HAP-1 (cell line): ENCODE measurements at regions not wholly inside any gene's neighbourhood (a gene's known extent, or its start where the extent isn't known, plus 50 kb on each side); places are given as distances from the start of the nearest gene placed in this dataset.
"Not testable (repeated sequence)": the region's sequence is repeated elsewhere in the genome, so short reads cannot be mapped to it uniquely, and the experiment has no call there.

Source experiments
- DNase-seq, 2 experiments: peaks; one replicate each; pipeline ENCODE4 v3.0.0-alpha.2; 2016 to 2020; ENCODE audit warnings: low spot score in 2 of 2
- H3K27me3 ChIP-seq: fragments of 250-450 bp; sonication (Bioruptor Pico); 2 replicates; pipeline ENCODE4 v1.5.1; 2020; ENCODE audit warnings: low read depth, mild to moderate bottlenecking, moderate library complexity
- H3K36me3 ChIP-seq: fragments of 250-450 bp; sonication (Bioruptor Pico); replicated peaks from 2 replicates; pipeline ENCODE4 v1.5.1; 2020; ENCODE audit warnings: mild to moderate bottlenecking
- H3K4me1 ChIP-seq: fragments of 250-450 bp; sonication (Bioruptor Pico); 2 replicates; pipeline ENCODE4 v1.5.1; 2020; ENCODE audit warnings: mild to moderate bottlenecking
- H3K4me3 ChIP-seq: fragments of 250-450 bp; sonication (Bioruptor Pico); 2 replicates; pipeline ENCODE4 v1.5.1; 2020; ENCODE audit warnings: mild to moderate bottlenecking, moderate library complexity
- H3K9me3 ChIP-seq: fragments of 250-450 bp; sonication (Bioruptor Pico); 2 replicates; pipeline ENCODE4 v1.5.1; 2020; ENCODE audit warnings: mild to moderate bottlenecking, moderate library complexity
- in situ Hi-C: fragments of 300-500 bp; cut with MboI; formaldehyde crosslinking; loops from 3 replicates; pipeline ENCODE4 v1.14.3; 2020; ENCODE audit warnings: low sequenced_read_pairs, inconsistent platforms, mixed read lengths

DNA sequence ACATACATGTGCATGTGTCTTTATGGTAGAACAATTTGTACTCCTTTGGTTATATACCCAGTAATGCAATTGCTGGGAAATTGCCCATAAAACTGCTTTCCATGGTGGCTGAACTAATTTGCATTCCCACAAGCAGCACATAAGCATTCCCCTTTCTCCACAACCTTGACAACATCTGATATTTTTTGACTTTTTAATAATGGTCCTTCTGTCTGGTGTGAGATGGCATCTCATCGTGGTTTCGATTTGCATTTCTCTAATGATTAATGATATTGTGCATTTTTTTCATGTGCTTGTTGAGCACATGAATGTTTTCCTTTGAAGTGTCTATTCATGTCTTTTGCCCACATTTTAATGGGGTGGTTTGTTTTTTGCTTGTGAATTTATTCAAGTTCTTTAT lies 166.0 kb downstream of the TMEM47 start:
- Histone ChIP-seq H3K4me1 (no peaks in the 10 kb centered on the region), H3K27me3 (no peaks in the 10 kb centered on the region), H3K36me3 (no peaks in the 10 kb centered on the region), H3K4me3 (no peak overlapping the region), H3K9me3 (no peaks in the 10 kb centered on the region)
- DNase-seq: no peak
- in situ Hi-C loops: no loop called here

DNA sequence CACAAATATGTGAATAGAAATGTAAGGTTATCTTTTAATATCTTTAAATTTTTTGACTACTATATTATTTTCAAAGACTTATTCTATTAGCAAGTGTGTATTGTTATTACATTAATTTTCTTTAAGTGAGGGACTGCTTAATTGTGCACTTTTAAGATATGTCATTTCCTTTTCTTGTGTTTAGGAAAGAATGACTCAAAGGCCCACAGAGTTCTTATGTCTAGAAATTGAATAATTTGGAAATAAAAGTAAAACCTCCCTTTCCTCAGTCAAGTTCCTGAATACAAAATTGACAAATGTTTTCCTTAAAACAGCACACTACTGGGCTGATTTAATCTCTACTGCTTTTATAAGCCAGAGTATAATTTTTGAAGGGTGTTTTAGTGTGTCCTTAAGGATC lies 169.7 kb downstream of the TMEM47 start:
- in situ Hi-C loops: no loop called here
- H3K4me1 ChIP-seq: no peaks in the 10 kb centered on the region
- no peaks in the 10 kb centered on the region for H3K27me3 ChIP-seq
- H3K36me3 ChIP-seq: no peaks in the 10 kb centered on the region
- no peaks in the 10 kb centered on the region for H3K9me3 ChIP-seq
- no peak for DNase-seq
- H3K4me3 ChIP-seq: no peak overlapping the region

DNA sequence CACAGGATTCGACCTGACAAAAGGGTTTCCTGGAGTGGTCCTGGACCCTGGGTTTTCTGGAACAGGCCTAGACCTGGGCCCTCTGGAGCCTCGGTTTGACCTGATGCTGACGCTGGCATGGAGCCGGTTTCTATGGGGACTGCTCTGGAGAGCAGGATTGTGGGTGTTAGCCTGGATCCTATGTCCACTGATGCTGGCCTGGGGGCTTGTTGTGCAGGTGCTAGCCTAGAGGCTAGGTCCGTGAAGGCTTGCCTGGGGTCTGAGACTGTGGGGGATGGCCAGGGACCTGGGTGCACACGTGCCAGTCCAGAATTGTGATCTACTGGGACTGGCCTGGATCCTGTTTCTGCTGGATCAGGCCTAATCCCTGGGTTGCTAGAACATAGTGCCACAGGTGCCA lies 173.1 kb downstream of the TMEM47 start:
- no peak overlapping the region for H3K4me3 ChIP-seq
- H3K27me3 ChIP-seq: no peaks in the 10 kb centered on the region
- no peak for DNase-seq
- in situ Hi-C loops: no loop called here
- H3K9me3 ChIP-seq: no peaks in the 10 kb centered on the region
- H3K36me3 ChIP-seq: no peaks in the 10 kb centered on the region
- H3K4me1 ChIP-seq: no peaks in the 10 kb centered on the region

DNA sequence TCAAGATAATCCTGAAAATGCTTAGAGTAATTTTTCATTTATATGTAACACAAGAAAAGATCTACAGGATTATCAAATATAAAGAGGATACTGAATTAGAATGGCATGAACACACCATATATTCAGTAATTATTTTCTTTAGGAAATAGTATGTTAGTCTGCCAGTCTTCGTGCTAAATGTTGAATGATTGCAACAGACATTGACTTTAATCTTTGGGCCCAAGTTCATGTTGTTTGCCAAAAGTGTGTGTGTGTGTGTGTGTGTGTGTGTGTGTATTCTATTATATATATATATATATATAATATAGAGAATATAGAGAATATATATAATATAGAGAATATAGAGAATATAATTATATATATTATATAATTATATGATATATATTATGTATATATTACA lies 186.6 kb downstream of the TMEM47 start:
- Histone ChIP-seq H3K9me3 (no peaks in the 10 kb centered on the region), H3K4me1 (no peaks in the 10 kb centered on the region), H3K4me3 (no peak overlapping the region), H3K36me3 (no peaks in the 10 kb centered on the region), H3K27me3 (no peaks in the 10 kb centered on the region)
- DNase-seq: no peak
- in situ Hi-C loops: no loop called here

DNA sequence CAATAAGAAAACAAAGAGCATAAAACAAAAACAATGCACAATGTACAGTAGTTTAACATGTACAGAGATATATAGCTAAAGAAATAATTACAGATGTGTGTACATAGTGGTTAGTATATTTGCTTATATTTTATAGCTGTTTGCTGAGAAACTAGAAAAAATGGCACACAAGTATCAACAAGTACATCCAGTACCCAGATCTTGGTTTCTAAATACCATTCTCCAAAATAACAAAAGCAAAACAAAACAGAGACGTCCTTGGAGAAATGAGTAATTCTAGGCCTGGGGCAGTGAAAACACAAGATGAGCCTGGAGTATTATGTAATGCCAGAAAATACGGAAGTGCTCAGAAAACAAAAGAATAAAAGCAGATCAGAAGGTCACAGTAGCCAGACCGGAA lies 189.6 kb downstream of the TMEM47 start:
- H3K27me3 ChIP-seq: no peaks in the 10 kb centered on the region
- H3K4me3 ChIP-seq: no peak overlapping the region
- H3K36me3 ChIP-seq: no peaks in the 10 kb centered on the region
- in situ Hi-C loops: no loop called here
- H3K9me3 ChIP-seq: no peaks in the 10 kb centered on the region
- DNase-seq: no peak
- H3K4me1 ChIP-seq: no peaks in the 10 kb centered on the region

DNA sequence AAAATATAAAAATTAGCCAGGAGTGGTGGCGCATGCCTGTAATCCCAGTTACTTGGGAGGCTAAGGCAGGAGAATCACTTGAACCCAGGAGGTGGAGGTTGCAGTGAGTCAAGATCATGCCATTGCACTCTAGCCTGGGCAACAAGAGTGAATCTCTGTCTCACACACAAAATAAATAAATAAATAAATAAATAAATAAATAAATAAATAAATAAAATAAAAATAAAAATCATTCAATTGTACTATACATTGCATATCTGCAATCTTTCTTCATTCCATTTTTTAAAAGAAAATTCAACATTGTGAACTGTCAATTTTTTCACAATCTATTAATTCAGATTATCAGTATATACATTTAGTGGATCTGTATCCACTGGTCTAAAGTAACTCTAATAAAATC lies 193.9 kb downstream of the TMEM47 start:
- H3K36me3 ChIP-seq, H3K4me3 ChIP-seq, H3K9me3 ChIP-seq, H3K27me3 ChIP-seq, H3K4me1 ChIP-seq, in situ Hi-C loops, DNase-seq: not testable (repeated sequence)

DNA sequence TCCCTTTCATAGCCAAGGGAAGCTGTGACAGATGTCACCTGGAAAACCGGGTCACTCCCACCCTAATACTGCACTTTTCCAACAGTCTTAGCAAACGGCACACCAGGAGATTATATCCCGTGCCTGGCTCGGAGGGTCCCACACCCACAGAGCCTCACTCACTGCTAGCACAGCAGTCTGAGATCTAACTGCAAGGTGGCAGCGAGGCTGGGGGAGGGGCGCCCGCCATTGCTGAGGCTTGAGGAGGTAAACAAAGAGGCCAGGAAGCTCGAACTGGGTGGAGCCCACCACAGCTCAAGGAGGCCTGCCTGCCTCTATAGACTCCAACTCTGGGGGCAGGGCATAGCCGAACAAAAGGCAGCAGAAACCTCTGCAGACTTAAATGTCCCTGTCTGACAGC lies 199.2 kb downstream of the TMEM47 start:
- DNase-seq, in situ Hi-C loops: not testable (repeated sequence)

DNA sequence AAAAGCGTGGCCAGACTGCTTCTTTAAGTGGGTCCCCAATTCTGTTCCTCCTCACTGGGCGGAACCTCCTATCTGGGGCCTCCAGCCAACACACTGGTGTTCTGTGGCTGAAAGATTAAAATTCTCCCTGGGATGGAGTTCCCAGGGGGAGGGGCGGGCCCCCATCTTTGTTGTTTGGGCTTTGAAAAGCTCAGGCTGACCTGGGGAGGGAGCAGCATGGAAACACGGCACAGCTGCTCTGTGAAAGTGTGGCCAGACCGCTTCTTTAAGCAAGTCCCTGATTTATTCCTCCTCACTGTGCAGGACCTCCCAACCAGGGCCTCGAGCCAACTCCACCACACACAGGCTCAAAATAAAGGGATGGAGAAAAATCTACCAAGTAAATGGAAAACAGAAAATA lies 219.5 kb downstream of the TMEM47 start:
- Histone ChIP-seq H3K9me3 (no peaks in the 10 kb centered on the region), H3K36me3 (no peaks in the 10 kb centered on the region), H3K4me1 (no peaks in the 10 kb centered on the region), H3K27me3 (no peaks in the 10 kb centered on the region), H3K4me3 (no peak overlapping the region)
- in situ Hi-C loops: no loop called here
- no peak for DNase-seq

More for the DNA sequence above, 199.2 kb downstream of the TMEM47 start:
- H3K9me3 ChIP-seq, H3K4me3 ChIP-seq, H3K36me3 ChIP-seq, H3K27me3 ChIP-seq, H3K4me1 ChIP-seq: not testable (repeated sequence)

DNA sequence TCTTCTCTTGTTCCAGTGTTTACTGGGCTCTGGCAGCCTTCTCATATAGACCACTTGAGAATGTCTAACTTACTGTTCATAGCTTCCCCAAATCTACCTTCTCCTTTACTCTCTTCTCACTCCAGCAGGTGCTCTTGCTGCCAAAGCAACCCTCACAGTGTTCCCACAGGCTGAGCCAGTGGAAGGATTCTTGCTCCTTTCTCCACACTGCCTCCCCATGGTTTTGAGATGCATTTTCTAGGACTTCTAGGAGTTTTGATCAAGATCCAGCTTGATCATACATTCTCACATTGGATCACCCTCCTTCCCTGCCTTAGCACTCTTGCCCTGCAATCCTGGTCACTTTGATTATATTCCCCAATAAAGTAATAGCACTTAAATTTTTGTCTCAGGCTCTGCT lies 230.8 kb downstream of the TMEM47 start:
- DNase-seq: no peak
- in situ Hi-C loops: no loop called here
- no peaks in the 10 kb centered on the region for H3K4me1 ChIP-seq
- H3K4me3 ChIP-seq: no peak overlapping the region
- H3K9me3 ChIP-seq: no peaks in the 10 kb centered on the region
- no peaks in the 10 kb centered on the region for H3K27me3 ChIP-seq
- no peaks in the 10 kb centered on the region for H3K36me3 ChIP-seq

DNA sequence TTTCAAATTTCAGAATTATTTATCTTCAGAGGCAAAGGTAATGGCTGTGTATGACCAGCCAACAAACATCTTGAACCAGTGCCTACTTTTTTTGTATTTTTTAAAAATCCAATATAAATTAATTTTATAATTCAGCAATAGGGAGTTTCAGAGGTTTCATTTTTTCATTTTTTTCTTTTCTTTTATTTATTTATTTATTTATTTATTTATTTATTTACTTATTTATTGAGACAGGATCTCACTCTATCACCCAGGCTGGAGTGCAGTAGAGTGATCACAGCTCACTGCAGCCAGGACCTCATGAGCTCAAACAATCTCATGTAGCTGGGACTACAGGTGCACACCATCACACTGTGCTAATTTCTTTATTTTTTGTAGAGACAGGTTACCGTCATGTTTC lies 250.5 kb downstream of the TMEM47 start:
- H3K4me3 ChIP-seq: no peak overlapping the region
- in situ Hi-C loops: no loop called here
- H3K9me3 ChIP-seq: no peaks in the 10 kb centered on the region
- no peaks in the 10 kb centered on the region for H3K4me1 ChIP-seq
- H3K36me3 ChIP-seq: no peaks in the 10 kb centered on the region
- no peaks in the 10 kb centered on the region for H3K27me3 ChIP-seq
- DNase-seq: no peak

DNA sequence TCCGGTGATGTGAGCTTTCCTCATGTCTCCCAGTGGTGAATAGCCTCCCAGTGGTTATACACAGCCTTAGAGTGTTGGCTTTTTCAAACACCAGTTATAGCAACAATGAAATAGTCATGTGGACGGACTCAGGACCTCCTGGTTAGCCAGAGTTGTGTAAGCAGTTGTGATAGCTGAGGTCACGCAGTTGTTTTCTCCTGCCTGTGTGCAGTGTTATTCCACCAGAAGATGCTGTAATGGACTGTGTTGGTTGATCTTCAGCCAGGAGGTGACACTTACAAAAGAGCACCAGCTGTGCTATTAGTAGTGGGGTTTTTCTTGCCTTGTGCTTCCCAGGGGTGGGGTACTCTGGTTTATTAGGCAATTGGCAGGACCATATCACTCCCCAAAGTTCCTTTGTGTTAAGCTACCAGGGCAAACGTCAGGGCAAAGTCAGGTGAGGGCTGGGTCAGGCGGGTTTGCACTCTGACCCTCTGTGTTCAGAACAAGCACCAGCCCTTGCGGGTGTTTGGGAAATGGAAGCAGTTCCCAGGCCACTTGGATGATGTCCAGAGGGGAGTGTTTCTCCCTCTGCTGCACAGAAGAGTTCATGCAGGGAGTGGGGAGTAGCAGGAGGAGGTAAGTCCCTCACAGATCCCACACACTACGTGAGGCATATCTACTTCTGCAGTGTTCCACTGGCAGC lies 252.6 kb downstream of the TMEM47 start:
- Histone ChIP-seq H3K4me3 (no peak overlapping the region), H3K27me3 (no peaks in the 10 kb centered on the region), H3K9me3 (no peaks in the 10 kb centered on the region), H3K36me3 (no peaks in the 10 kb centered on the region), H3K4me1 (no peaks in the 10 kb centered on the region)
- DNase-seq: no peak
- in situ Hi-C loops: no loop called here

DNA sequence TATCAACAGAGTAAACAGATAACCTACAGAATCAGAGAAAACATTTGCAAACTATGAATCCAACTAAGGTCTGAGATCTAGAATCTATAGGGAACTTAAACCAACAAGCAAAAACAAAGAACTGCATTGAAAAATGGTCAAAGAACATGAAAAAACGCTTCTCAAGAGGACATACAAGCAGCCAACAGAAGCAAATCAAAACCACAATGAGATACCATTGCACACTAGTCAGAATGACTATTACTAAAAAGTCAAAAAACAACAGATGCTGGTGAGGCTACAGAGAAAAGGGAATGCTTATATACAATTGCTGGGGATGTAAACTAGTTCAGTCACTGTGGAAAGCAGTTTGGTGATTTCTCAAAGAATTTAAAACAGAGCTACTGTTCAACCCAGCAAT lies 255.7 kb downstream of the TMEM47 start:
- no peak for DNase-seq
- in situ Hi-C loops: no loop called here

DNA sequence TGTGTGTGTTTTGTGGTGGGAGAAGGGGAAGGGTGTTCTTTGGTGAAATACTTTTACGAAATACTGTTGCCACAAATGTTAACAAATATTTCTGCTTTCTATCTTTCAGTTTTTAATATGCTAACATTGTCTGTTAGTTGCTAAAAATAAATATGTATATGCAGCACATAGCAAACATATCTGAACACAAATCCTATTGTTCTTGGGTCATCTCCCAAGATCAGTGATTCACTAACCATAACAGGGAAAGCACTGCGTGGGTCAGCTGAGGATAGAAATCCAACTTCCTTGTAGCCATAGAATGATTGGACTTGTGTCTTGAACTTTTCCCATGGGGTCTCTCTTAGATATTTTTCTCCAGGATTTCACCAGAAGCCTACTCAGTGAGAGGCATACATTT lies 250.3 kb upstream of the FAM47A start:
- no peak overlapping the region for H3K4me3 ChIP-seq
- no peak for DNase-seq
- H3K36me3 ChIP-seq: no peaks in the 10 kb centered on the region
- H3K27me3 ChIP-seq: no peaks in the 10 kb centered on the region
- in situ Hi-C loops: no loop called here
- H3K4me1 ChIP-seq: peaks cover 2% of the 10 kb centered on the region; the same call in 1 of the 2 replicates
- H3K9me3 ChIP-seq: no peaks in the 10 kb centered on the region

More for the DNA sequence above, 255.7 kb downstream of the TMEM47 start:
- Histone ChIP-seq H3K4me1 (no peaks in the 10 kb centered on the region), H3K9me3 (no peaks in the 10 kb centered on the region; the same call in 1 of the 2 replicates), H3K36me3 (no peaks in the 10 kb centered on the region), H3K27me3 (no peaks in the 10 kb centered on the region), H3K4me3 (no peak overlapping the region)

DNA sequence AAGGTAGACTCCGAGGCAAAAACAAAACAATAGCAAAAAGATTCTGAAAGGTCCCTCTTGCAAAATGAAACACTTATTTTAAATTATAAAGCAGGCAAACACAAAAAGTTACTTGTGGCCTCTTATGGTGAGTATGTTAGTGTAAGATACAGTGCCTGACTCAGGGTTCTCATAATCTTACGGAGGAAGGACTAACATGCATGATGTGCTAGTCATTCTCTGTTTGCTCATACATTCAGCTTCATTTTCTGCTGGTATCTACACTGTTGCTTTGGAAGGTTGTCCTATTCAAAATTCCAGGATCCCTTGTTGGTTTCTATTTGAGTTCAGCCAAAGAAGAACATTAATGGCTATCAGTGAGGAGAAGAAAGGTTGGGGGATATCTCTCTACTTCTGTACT lies 249.1 kb upstream of the FAM47A start:
- in situ Hi-C loops: no loop called here
- no peak for DNase-seq
- H3K9me3 ChIP-seq: no peaks in the 10 kb centered on the region

DNA sequence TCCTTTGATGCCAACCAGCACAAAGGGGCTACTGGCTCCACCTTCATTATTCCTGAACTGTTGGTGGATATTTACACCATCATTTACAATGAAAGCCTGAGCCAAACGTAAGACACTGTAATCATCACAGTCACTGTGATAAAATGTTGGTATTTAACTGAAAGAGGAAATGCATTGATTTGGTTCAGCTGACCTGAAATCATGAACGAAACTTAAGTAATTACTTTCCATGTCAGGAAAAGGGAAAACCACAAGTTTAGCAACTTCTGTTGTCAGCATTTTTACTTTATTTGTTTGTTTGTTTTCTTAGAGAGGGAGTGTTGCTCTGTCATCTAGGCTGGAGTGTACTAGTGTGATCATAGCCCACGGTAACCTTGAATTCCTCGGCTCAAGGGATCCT lies 247.8 kb upstream of the FAM47A start:
- Histone ChIP-seq H3K27me3 (no peaks in the 10 kb centered on the region), H3K4me1 (peaks cover 2% of the 10 kb centered on the region; the same call in 1 of the 2 replicates), H3K36me3 (no peaks in the 10 kb centered on the region), H3K9me3 (no peaks in the 10 kb centered on the region), H3K4me3 (no peak overlapping the region)
- in situ Hi-C loops: no loop called here
- DNase-seq: no peak

More for the DNA sequence above, 249.1 kb upstream of the FAM47A start:
- no peak overlapping the region for H3K4me3 ChIP-seq
- no peaks in the 10 kb centered on the region for H3K36me3 ChIP-seq
- peaks cover 2% of the 10 kb centered on the region; the same call in 1 of the 2 replicates for H3K4me1 ChIP-seq
- no peaks in the 10 kb centered on the region for H3K27me3 ChIP-seq
